AG04450 (cell line): ENCODE measurements at regions not wholly inside any gene's neighbourhood (a gene's known extent, or its start where the extent isn't known, plus 50 kb on each side); places are given as distances from the start of the nearest gene placed in this dataset.

Source experiments
- CTCF ChIA-PET: fragments of 300-600, 350-600 bp; formaldehyde crosslinking; extraction: SDS; loops from one replicate; lab custom pipeline; 2022; ENCODE audit warnings: antibody characterized with exemption, inconsistent platforms; lab: Charles Lee
- POLR2A ChIA-PET: fragments of 350-600 bp; formaldehyde crosslinking; extraction: SDS; loops from one replicate; lab custom pipeline; 2021; ENCODE audit warnings: antibody characterized with exemption, inconsistent platforms; lab: Yijun Ruan, JAX
- DNase-seq: peaks from one replicate; pipeline ENCODE4 v3.0.0-alpha.2; 2011; ENCODE audit warnings: low read depth, low spot score
- H3K27ac ChIP-seq: one replicate; pipeline ENCODE4 v1.5.1; 2012; ENCODE audit warnings: low read depth, low read length, control low read depth
- H3K27me3 ChIP-seq: one replicate; pipeline ENCODE4 v1.6.0; 2012; ENCODE audit warnings: low read length; ENCODE audit not compliant: control insufficient read depth, insufficient read depth
- H3K4me3 ChIP-seq: 2 replicates; pipeline ENCODE4 v1.5.1; 2011; ENCODE audit warnings: mild to moderate bottlenecking, low read depth, low read length, control low read depth
- H3K9me3 ChIP-seq: 2 replicates; pipeline ENCODE4 v1.5.1; 2012; ENCODE audit warnings: low read length; ENCODE audit not compliant: control insufficient read depth, insufficient read depth
- CTCF ChIP-seq: IDR thresholded peaks from 2 replicates; pipeline ENCODE4 v1.5.1; 2011; ENCODE audit warnings: low read depth, low read length, control low read depth, inconsistent platforms

GRCh38 chr13:111004444-111004843 lies 89.6 kb upstream of the ANKRD10 start:
- POLR2A ChIA-PET = no interaction called here
- CTCF ChIA-PET = no interaction called here

GRCh38 chr13:111001636-111002035 lies 86.8 kb upstream of the ANKRD10 start:
- H3K27me3 ChIP-seq = peaks cover 5% of the 10 kb centered on the region
- no peak for DNase-seq
- POLR2A ChIA-PET = no interaction called here
- no peak overlapping the region for H3K4me3 ChIP-seq
- no peaks in the 10 kb centered on the region for H3K9me3 ChIP-seq
- no peak for TF ChIP-seq CTCF
- CTCF ChIA-PET = no interaction called here
- no peak overlapping the region for H3K27ac ChIP-seq

More at GRCh38 chr13:111004444-111004843, 89.6 kb upstream of the ANKRD10 start:
- TF ChIP-seq CTCF = no peak
- DNase-seq = no peak
- no peaks in the 10 kb centered on the region for H3K9me3 ChIP-seq
- peaks cover 5% of the 10 kb centered on the region for H3K27me3 ChIP-seq
- no peak overlapping the region for H3K4me3 ChIP-seq
- no peak overlapping the region for H3K27ac ChIP-seq

DNA sequence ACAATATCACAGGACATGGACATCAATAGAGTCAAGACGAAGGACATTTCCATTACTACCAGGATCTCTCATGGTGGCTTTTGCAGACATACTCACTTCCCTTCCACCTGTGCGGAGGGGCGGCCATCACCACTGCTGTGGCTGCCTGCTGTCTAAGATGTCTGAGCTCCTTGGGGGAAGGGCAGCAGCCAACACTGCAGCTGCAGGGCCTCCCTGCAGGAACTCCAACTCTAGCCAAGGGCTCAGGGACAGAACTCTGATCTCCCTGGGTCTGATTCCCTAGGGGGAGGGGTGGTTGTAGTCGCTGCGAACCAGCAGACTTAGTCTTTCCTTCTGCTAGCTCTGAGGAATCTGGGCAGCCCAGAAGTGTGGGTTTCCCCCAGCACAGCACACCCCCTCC lies 78.9 kb upstream of the ANKRD10 start:
- Histone ChIP-seq H3K9me3 (peaks cover 9% of the 10 kb centered on the region; the same call in 1 of the 2 replicates), H3K27me3 (no peaks in the 10 kb centered on the region), H3K4me3 (no peak overlapping the region), H3K27ac (no peak overlapping the region)
- ChIA-PET POLR2A (no interaction called here), CTCF (no interaction called here)
- DNase-seq = no peak
- no peak for TF ChIP-seq CTCF

GRCh38 chr13:110991991-110992508 lies 77.2 kb upstream of the ANKRD10 start:
- CTCF ChIA-PET = no interaction called here
- no peak for TF ChIP-seq CTCF
- Histone ChIP-seq H3K4me3 (no peak overlapping the region), H3K27ac (no peak overlapping the region), H3K9me3 (peaks cover 9% of the 10 kb centered on the region; the same call in 1 of the 2 replicates), H3K27me3 (no peaks in the 10 kb centered on the region)
- POLR2A ChIA-PET = no interaction called here
- DNase-seq = no peak

GRCh38 chr13:110989331-110989730 lies 74.5 kb upstream of the ANKRD10 start:
- ChIA-PET CTCF (no interaction called here), POLR2A (no interaction called here)
- TF ChIP-seq CTCF = no peak
- DNase-seq = no peak
- no peaks in the 10 kb centered on the region for H3K27me3 ChIP-seq
- H3K4me3 ChIP-seq = no peak overlapping the region
- H3K27ac ChIP-seq = no peak overlapping the region
- peaks cover 9% of the 10 kb centered on the region; the same call in 1 of the 2 replicates for H3K9me3 ChIP-seq
